ENCODE measurements at regions not wholly inside any gene's neighbourhood (a gene's known extent, or its start where the extent isn't known, plus 50 kb on each side); places are given as distances from the start of the nearest gene placed in this dataset.
"Not testable (repeated sequence)": the region's sequence is repeated elsewhere in the genome, so short reads cannot be mapped to it uniquely, and the experiment has no call there.

GRCh38 chr17:77841742-77842527 is 116.6 kb upstream of the TNRC6C start:
- Histone ChIP-seq H3K27ac (ENCODE audit: low read depth, low read length) (no peak overlapping the region), H3K36me3 (ENCODE audit: control insufficient read depth in 5 of 5, insufficient read depth in 5 of 5, low read length in 5 of 5) (no peaks in the 10 kb centered on the region), H3K9ac (ENCODE audit: low read length in 5 of 5) (no peak overlapping the region), H3K27me3 (ENCODE audit: control insufficient read depth in 5 of 5, insufficient read depth in 4 of 5, low read length in 5 of 5) (no peaks in the 10 kb centered on the region), H3K4me3 (ENCODE audit: low read depth in 1 of 5, low read length in 5 of 5) (no peak overlapping the region), H3K4me1 (ENCODE audit: control insufficient read depth in 5 of 5, insufficient read depth in 5 of 5, low read length in 5 of 5) (peaks cover 0 to 23% (median 5%) of the 10 kb centered on the region in 5 donors), H3K9me3 (ENCODE audit: control insufficient read depth in 5 of 5, low read length in 5 of 5) (no peaks in the 10 kb centered on the region)

- Histone ChIP-seq H3K9ac (ENCODE audit: low read length in 5 of 5) (no peak overlapping the region), H3K4me3 (ENCODE audit: low read depth in 1 of 5, low read length in 5 of 5) (no peak overlapping the region), H3K27ac (ENCODE audit: low read depth, low read length) (no peak overlapping the region), H3K4me1 (ENCODE audit: control insufficient read depth in 5 of 5, insufficient read depth in 5 of 5, low read length in 5 of 5) (peaks cover 0 to 26% (median 5%) of the 10 kb centered on the region in 5 donors), H3K27me3 (ENCODE audit: control insufficient read depth in 5 of 5, insufficient read depth in 4 of 5, low read length in 5 of 5) (no peaks in the 10 kb centered on the region), H3K9me3 (ENCODE audit: control insufficient read depth in 5 of 5, low read length in 5 of 5) (no peaks in the 10 kb centered on the region), H3K36me3 (ENCODE audit: control insufficient read depth in 5 of 5, insufficient read depth in 5 of 5, low read length in 5 of 5) (no peaks in the 10 kb centered on the region)
Observed at GRCh38 chr17:77842528-77843147, 115.9 kb upstream of the TNRC6C start.

- H3K27ac ChIP-seq (ENCODE audit: low read depth, low read length) = not testable (repeated sequence)
Observed at GRCh38 chr17:77843255-77843895, 115.1 kb upstream of the TNRC6C start.

GRCh38 chr17:77843896-77844295 is 114.6 kb upstream of the TNRC6C start:
- Histone ChIP-seq H3K4me3 (ENCODE audit: low read depth in 1 of 5, low read length in 5 of 5) (no peak overlapping the region), H3K4me1 (ENCODE audit: control insufficient read depth in 5 of 5, insufficient read depth in 5 of 5, low read length in 5 of 5) (peaks cover 0 to 26% (median 5%) of the 10 kb centered on the region in 5 donors), H3K27ac (ENCODE audit: low read depth, low read length) (no peak overlapping the region), H3K27me3 (ENCODE audit: control insufficient read depth in 5 of 5, insufficient read depth in 4 of 5, low read length in 5 of 5) (no peaks in the 10 kb centered on the region), H3K9ac (ENCODE audit: low read length in 5 of 5) (no peak overlapping the region), H3K36me3 (ENCODE audit: control insufficient read depth in 5 of 5, insufficient read depth in 5 of 5, low read length in 5 of 5) (no peaks in the 10 kb centered on the region), H3K9me3 (ENCODE audit: control insufficient read depth in 5 of 5, low read length in 5 of 5) (no peaks in the 10 kb centered on the region)

More at GRCh38 chr17:77843255-77843895, 115.1 kb upstream of the TNRC6C start:
- not testable (repeated sequence) for H3K9ac ChIP-seq (ENCODE audit: low read length in 5 of 5); H3K27me3 ChIP-seq (ENCODE audit: control insufficient read depth in 5 of 5, insufficient read depth in 4 of 5, low read length in 5 of 5); H3K9me3 ChIP-seq (ENCODE audit: control insufficient read depth in 5 of 5, low read length in 5 of 5); H3K4me3 ChIP-seq (ENCODE audit: low read depth in 1 of 5, low read length in 5 of 5); H3K36me3 ChIP-seq (ENCODE audit: control insufficient read depth in 5 of 5, insufficient read depth in 5 of 5, low read length in 5 of 5)
- peaks cover 0 to 26% (median 5%) of the 10 kb centered on the region in 5 donors for H3K4me1 ChIP-seq (ENCODE audit: control insufficient read depth in 5 of 5, insufficient read depth in 5 of 5, low read length in 5 of 5)

- Histone ChIP-seq H3K27me3 (ENCODE audit: control insufficient read depth in 5 of 5, insufficient read depth in 4 of 5, low read length in 5 of 5) (no peaks in the 10 kb centered on the region), H3K9ac (ENCODE audit: low read length in 5 of 5) (no peak overlapping the region), H3K9me3 (ENCODE audit: control insufficient read depth in 5 of 5, low read length in 5 of 5) (no peaks in the 10 kb centered on the region), H3K4me1 (ENCODE audit: control insufficient read depth in 5 of 5, insufficient read depth in 5 of 5, low read length in 5 of 5) (peaks cover 0 to 24% (median 5%) of the 10 kb centered on the region in 5 donors), H3K36me3 (ENCODE audit: control insufficient read depth in 5 of 5, insufficient read depth in 5 of 5, low read length in 5 of 5) (no peaks in the 10 kb centered on the region), H3K27ac (ENCODE audit: low read depth, low read length) (no peak overlapping the region), H3K4me3 (ENCODE audit: low read depth in 1 of 5, low read length in 5 of 5) (no peak overlapping the region)
Observed at GRCh38 chr17:77844681-77845080, 113.8 kb upstream of the TNRC6C start.

DNA sequence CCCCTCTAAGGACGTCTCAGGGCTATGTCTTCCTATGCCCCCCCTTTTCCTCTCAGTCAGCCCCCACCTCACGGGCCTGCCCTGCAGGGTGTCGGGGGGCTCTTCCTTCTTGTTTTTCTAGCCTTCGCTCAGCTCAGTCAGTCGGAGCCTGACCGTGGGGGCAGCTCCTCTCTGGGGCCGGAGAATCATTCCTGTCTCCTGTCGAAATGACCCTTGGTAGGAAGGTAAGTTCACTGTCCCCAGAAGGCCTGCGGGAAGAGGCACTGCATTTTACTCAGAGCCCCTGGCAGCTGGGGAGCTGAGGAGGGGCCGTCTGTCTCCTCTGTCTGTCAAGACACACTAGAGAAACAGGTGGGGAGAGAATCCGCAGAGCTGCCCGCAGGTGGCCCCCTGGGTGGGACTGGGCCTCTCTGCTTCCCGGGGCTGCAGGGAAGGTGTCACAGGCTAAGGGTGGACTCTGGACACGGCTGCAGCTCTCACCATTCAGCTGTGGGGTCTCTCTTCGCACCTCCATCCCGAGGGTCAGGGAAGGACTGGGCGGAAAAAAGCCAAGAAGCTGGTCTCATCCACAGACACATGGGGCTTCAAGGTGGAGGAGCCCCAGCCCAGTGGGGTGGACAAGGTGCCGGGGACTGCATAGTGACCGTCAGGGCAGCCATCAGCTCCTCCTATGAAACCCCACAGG is 112.8 kb upstream of the TNRC6C start:
- no peaks in the 10 kb centered on the region for H3K36me3 ChIP-seq (ENCODE audit: control insufficient read depth in 5 of 5, insufficient read depth in 5 of 5, low read length in 5 of 5)
- H3K4me1 ChIP-seq (ENCODE audit: control insufficient read depth in 5 of 5, insufficient read depth in 5 of 5, low read length in 5 of 5) = peaks cover 0 to 15% (median 5%) of the 10 kb centered on the region in 5 donors
- no peaks in the 10 kb centered on the region for H3K9me3 ChIP-seq (ENCODE audit: control insufficient read depth in 5 of 5, low read length in 5 of 5)
- H3K9ac ChIP-seq (ENCODE audit: low read length in 5 of 5) = no peak overlapping the region
- H3K27me3 ChIP-seq (ENCODE audit: control insufficient read depth in 5 of 5, insufficient read depth in 4 of 5, low read length in 5 of 5) = no peaks in the 10 kb centered on the region
- no peak overlapping the region for H3K27ac ChIP-seq (ENCODE audit: low read depth, low read length)
- H3K4me3 ChIP-seq (ENCODE audit: low read depth in 1 of 5, low read length in 5 of 5) = no peak overlapping the region

- Histone ChIP-seq H3K4me1 (ENCODE audit: control insufficient read depth in 5 of 5, insufficient read depth in 5 of 5, low read length in 5 of 5) (peaks cover 0 to 15% (median 5%) of the 10 kb centered on the region in 5 donors), H3K4me3 (ENCODE audit: low read depth in 1 of 5, low read length in 5 of 5) (no peak overlapping the region), H3K27me3 (ENCODE audit: control insufficient read depth in 5 of 5, insufficient read depth in 4 of 5, low read length in 5 of 5) (no peaks in the 10 kb centered on the region), H3K36me3 (ENCODE audit: control insufficient read depth in 5 of 5, insufficient read depth in 5 of 5, low read length in 5 of 5) (no peaks in the 10 kb centered on the region), H3K9me3 (ENCODE audit: control insufficient read depth in 5 of 5, low read length in 5 of 5) (no peaks in the 10 kb centered on the region), H3K27ac (ENCODE audit: low read depth, low read length) (no peak overlapping the region), H3K9ac (ENCODE audit: low read length in 5 of 5) (no peak overlapping the region)
Observed at GRCh38 chr17:77846531-77847085, 111.9 kb upstream of the TNRC6C start.

- Histone ChIP-seq H3K4me1 (ENCODE audit: control insufficient read depth in 5 of 5, insufficient read depth in 5 of 5, low read length in 5 of 5) (peaks cover 0 to 12% (median 5%) of the 10 kb centered on the region in 5 donors), H3K27ac (ENCODE audit: low read depth, low read length) (no peak overlapping the region), H3K9me3 (ENCODE audit: control insufficient read depth in 5 of 5, low read length in 5 of 5) (no peaks in the 10 kb centered on the region), H3K27me3 (ENCODE audit: control insufficient read depth in 5 of 5, insufficient read depth in 4 of 5, low read length in 5 of 5) (no peaks in the 10 kb centered on the region), H3K9ac (ENCODE audit: low read length in 5 of 5) (no peak overlapping the region), H3K36me3 (ENCODE audit: control insufficient read depth in 5 of 5, insufficient read depth in 5 of 5, low read length in 5 of 5) (no peaks in the 10 kb centered on the region), H3K4me3 (ENCODE audit: low read depth in 1 of 5, low read length in 5 of 5) (no peak overlapping the region)
Observed at GRCh38 chr17:77847221-77848085, 111.0 kb upstream of the TNRC6C start.

DNA sequence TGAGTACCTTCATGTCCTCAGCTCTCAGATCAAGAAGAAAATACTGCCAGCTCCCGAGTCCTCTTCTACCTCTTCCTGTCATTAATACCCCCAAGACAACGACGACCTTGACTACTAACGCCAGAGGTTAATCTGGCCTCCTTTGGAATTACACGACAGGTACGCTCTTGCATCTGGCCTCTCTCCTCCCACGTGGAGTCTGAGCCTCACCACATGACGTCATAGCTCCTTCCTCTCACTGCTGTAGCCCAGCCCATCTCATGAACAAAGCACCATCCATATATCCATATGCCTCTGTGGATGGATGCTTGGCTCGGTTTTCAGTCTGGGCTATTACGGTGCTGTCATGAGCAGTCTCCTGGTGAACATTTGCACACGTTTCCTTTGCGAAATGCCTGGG is 110.2 kb upstream of the TNRC6C start:
- peaks cover 0 to 12% (median 5%) of the 10 kb centered on the region in 5 donors for H3K4me1 ChIP-seq (ENCODE audit: control insufficient read depth in 5 of 5, insufficient read depth in 5 of 5, low read length in 5 of 5)

More for the DNA sequence above, 110.2 kb upstream of the TNRC6C start:
- Histone ChIP-seq H3K27ac (ENCODE audit: low read depth, low read length) (no peak overlapping the region), H3K27me3 (ENCODE audit: control insufficient read depth in 5 of 5, insufficient read depth in 4 of 5, low read length in 5 of 5) (no peaks in the 10 kb centered on the region), H3K9ac (ENCODE audit: low read length in 5 of 5) (no peak overlapping the region), H3K4me3 (ENCODE audit: low read depth in 1 of 5, low read length in 5 of 5) (no peak overlapping the region), H3K36me3 (ENCODE audit: control insufficient read depth in 5 of 5, insufficient read depth in 5 of 5, low read length in 5 of 5) (no peaks in the 10 kb centered on the region), H3K9me3 (ENCODE audit: control insufficient read depth in 5 of 5, low read length in 5 of 5) (no peaks in the 10 kb centered on the region)
